Right lobe of liver (tissue), 6 donors: ENCODE measurements at regions not wholly inside any gene's neighbourhood (a gene's known extent, or its start where the extent isn't known, plus 50 kb on each side); places are given as distances from the start of the nearest gene placed in this dataset.

ENCODE experiments used
- ATAC-seq, 4 donors: fragments of 200-7000 bp; cut with Tn5 transposase; one replicate each; pipeline ENCODE4 v1.9.1; 2020; ENCODE audit warnings: mild to moderate bottlenecking in 4 of 4, moderate library complexity in 4 of 4
- DNase-seq, 3 donors: peaks; one replicate each; pipeline ENCODE4 v3.0.0-alpha.2; 2020
- H3K27ac ChIP-seq, 3 donors: fragments of 200-600 bp; one replicate each; pipeline ENCODE4 v1.8.0; 2022
- H3K27me3 ChIP-seq, 2 donors: fragments of 200-600 bp; one replicate each; pipeline ENCODE4 v1.8.0; 2022
- H3K36me3 ChIP-seq, 4 donors: fragments of 200-600 bp; sonication (generic) in 1 of 4; one replicate each; pipeline versions ENCODE4 v1.5.1 to v1.8.0; 2017 to 2022; ENCODE audit warnings: control low read depth in 1 of 4
- H3K4me1 ChIP-seq, 4 donors: fragments of 200-600 bp; sonication (generic) in 1 of 4; one replicate each; pipeline versions ENCODE4 v1.5.1 to v1.8.0; 2017 to 2022; ENCODE audit warnings: control low read depth in 1 of 4
- H3K4me3 ChIP-seq, 3 donors: fragments of 200-600 bp; one replicate each; pipeline ENCODE4 v1.8.0; 2022
- H3K9me3 ChIP-seq, 4 donors: fragments of 200-600 bp; sonication (generic) in 1 of 4; one replicate each; pipeline versions ENCODE4 v1.5.1 to v1.8.0; 2017 to 2022; ENCODE audit warnings: control low read depth in 1 of 4
- POLR2A ChIP-seq: fragments of 450-650 bp; IDR thresholded peaks from one replicate; pipeline ENCODE4 v1.6.1; 2017; ENCODE audit warnings: antibody characterized with exemption, mild to moderate bottlenecking
- WGBS: methylation state at CpG from one replicate; pipeline ENCODE4 v1.1.6; 2018; ENCODE audit warnings: low coverage, low lambda C conversion rate; ENCODE audit not compliant: insufficient coverage; ENCODE audit errors: missing lambda C conversion rate; 5-methylcytosine and 5-hydroxymethylcytosine counted together
- intact Hi-C, 2 donors: fragments of 100-400 bp; cut with DNase I; formaldehyde crosslinking; loops; one replicate each; pipeline versions ENCODE4 v1.11.2 to v1.14.1; 2022
- TF ChIP-seq, protein P1 (sequence below), 4 donors: fragments of 200-600 bp in 3 of 4; fragments of 450-650 bp in 1 of 4; IDR thresholded peaks; one replicate each; pipeline versions ENCODE4 v1.5.1 to v1.8.0; 2016 to 2022; ENCODE audit warnings: antibody characterized with exemption in 4 of 4, mild to moderate bottlenecking in 2 of 4
- donor health status: DM: no; HTN: yes; CAD: no.
- donor health status: DM: no; HTN: no; CAD: no.
- donor health status: DM: no; HTN: no; CAD: no.
- donor health status: DM: no; HTN: yes; CAD: no.
- donor health status: DM: no; HTN: yes; CAD: no.

DNA sequence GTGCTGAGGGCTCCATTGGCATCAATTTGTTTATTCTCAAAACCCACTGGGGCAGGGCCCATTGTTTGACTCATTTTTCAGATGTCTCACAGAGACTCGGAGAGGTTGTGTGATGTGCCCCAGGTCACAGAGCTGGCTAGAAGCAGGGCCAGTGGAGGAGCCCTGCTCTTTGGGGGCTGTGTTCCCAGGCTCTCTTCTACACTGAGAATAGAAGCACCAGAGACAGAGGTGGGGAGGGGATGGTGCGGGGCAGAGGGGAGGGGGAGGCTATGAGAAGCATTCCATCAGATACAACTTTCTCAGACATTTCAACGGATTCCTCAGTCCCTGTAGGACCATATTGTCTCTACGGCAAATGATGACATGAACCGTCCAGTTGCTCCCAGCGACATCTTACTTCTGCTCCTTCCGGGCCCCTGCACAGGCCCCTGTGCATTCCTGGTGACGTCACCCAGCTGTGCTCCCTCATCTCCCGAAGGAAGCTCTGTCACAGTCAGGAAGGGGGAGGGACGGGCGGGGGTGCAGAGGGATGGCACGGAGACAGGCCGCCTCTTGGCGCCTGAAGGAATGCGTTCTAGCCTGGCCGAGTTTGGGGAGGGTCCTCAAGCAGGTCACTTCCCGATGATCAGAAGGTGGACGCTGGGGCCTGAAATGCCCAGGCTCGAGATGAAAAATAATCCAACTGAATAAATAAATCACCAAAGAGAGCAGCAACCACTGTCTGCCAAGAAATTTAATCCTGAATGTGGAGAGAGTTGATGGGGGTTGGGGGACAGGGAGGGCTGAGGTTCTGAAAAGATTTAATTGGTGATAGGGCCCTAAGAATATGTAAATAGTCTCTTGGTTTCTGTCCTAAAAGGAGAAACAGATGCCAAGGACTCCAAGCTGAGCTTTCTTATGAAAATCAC is 114.1 kb downstream of the NOG start:
- H3K27ac ChIP-seq: no peak overlapping the region
- no peak for DNase-seq
- no peaks in the 10 kb centered on the region for H3K9me3 ChIP-seq
- no peaks in the 10 kb centered on the region for H3K4me1 ChIP-seq
- 45% methylated on average over 13 of the region's 19 CpGs for WGBS
- no peak overlapping the region for H3K4me3 ChIP-seq
- no peak for ATAC-seq
- no peaks in the 10 kb centered on the region for H3K27me3 ChIP-seq
- TF ChIP-seq POLR2A: no peak
- TF ChIP-seq, protein P1, sequence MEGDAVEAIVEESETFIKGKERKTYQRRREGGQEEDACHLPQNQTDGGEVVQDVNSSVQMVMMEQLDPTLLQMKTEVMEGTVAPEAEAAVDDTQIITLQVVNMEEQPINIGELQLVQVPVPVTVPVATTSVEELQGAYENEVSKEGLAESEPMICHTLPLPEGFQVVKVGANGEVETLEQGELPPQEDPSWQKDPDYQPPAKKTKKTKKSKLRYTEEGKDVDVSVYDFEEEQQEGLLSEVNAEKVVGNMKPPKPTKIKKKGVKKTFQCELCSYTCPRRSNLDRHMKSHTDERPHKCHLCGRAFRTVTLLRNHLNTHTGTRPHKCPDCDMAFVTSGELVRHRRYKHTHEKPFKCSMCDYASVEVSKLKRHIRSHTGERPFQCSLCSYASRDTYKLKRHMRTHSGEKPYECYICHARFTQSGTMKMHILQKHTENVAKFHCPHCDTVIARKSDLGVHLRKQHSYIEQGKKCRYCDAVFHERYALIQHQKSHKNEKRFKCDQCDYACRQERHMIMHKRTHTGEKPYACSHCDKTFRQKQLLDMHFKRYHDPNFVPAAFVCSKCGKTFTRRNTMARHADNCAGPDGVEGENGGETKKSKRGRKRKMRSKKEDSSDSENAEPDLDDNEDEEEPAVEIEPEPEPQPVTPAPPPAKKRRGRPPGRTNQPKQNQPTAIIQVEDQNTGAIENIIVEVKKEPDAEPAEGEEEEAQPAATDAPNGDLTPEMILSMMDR (IDR thresholded peaks at IDR 0.05): no peak
- intact Hi-C loops: no loop called here
- H3K36me3 ChIP-seq: no peaks in the 10 kb centered on the region

DNA sequence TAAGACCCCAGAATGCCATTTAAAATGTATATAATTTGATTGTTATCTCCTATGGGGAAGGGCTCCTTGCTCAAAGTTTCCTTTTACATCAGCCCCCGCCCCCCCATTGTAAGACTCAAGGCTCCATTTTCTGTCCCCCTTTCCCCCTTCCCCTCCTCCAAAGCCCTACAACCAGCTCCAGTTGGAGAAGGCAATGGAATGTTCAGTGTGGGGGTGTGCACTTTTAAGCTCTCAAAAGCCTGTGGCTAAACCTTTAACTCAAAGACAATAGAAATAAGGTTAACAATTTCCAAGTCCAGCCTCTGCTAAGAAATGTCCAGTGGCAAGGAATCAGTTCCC is 114.7 kb downstream of the NOG start:
- Histone ChIP-seq H3K4me3 (no peak overlapping the region), H3K9me3 (no peaks in the 10 kb centered on the region), H3K27me3 (no peaks in the 10 kb centered on the region), H3K4me1 (no peaks in the 10 kb centered on the region), H3K27ac (no peak overlapping the region), H3K36me3 (no peaks in the 10 kb centered on the region)
- DNase-seq: no peak
- intact Hi-C loops: no loop called here
- no peak for TF ChIP-seq POLR2A
- TF ChIP-seq, protein P1 (IDR thresholded peaks at IDR 0.05): no peak
- WGBS: 38% methylated on average over 1 of the region's 1 CpG
- no peak for ATAC-seq

DNA sequence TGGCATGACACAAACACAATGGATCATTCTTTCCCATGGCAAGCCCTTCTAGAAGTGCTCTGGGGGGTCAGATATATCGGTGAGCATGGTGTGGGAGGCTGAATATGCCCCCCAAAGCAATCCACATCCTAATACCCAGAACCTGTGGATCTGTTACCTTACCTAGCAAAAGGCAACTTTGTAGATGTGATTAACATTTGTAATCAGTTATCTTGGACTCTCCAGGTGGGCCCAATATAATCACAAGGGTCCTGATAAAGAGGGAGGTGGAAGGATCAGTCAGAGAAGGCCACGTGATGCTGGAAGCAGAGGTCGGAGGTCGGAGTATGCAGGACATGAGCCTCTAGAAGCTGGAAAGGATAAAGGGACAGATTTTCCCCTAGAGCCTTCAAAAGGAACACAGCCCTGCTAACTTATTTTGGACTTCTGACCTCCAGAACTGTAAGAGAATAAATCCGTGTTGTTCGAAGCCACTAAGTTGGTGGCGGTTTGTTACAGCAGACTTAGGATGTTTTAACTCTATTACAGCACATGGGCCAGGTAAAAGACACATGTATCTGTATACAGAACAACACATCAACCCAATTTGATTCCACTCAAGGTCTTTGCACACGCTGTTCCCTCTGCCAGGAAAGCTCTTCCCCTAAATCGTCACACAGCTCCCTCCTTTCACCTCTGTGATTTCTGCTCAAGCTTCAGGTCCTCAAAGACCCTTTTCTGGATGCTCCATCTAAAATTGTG is 115.3 kb downstream of the NOG start:
- Histone ChIP-seq H3K27me3 (no peaks in the 10 kb centered on the region), H3K4me3 (no peak overlapping the region), H3K9me3 (no peaks in the 10 kb centered on the region), H3K27ac (no peak overlapping the region), H3K4me1 (no peaks in the 10 kb centered on the region), H3K36me3 (no peaks in the 10 kb centered on the region)
- 42% methylated on average over 9 of the region's 9 CpGs for WGBS
- ATAC-seq (no peak), DNase-seq (no peak)
- no peak for TF ChIP-seq POLR2A
- TF ChIP-seq, protein P1 (IDR thresholded peaks at IDR 0.05): no peak
- intact Hi-C loops: no loop called here

DNA sequence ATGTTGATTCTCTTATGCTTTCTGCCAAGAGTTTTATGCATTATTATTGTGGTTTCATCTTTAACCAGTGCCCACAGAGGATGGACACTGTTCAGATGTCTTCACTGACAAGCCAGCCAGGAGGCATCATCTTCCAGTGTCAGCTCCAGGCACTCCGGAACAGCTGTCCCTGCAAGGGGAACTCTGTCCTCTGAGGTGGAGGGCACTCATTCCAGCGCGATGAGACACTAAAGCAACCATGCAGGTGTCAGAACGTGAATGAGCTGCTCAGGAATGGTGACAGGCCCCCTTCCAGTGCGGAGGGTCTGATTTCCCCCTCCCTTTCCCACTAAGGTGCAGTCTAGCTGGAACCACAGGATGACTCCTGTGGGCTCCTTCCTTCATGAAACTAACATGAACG is 117.5 kb downstream of the NOG start:
- Histone ChIP-seq H3K4me1 (no peaks in the 10 kb centered on the region), H3K27me3 (no peaks in the 10 kb centered on the region), H3K4me3 (no peak overlapping the region), H3K9me3 (no peaks in the 10 kb centered on the region), H3K36me3 (no peaks in the 10 kb centered on the region), H3K27ac (no peak overlapping the region)
- no peak for DNase-seq
- WGBS: 71% methylated on average over 6 of the region's 6 CpGs
- no peak for ATAC-seq
- TF ChIP-seq, protein P1 (IDR thresholded peaks at IDR 0.05): no peak
- no peak for TF ChIP-seq POLR2A
- intact Hi-C loops: loop anchor here in 1 of 2 donors (10.0 kb wide), 1 partner anchor 116 kb away; the partner anchor contains the start of gene NOG
